ENCODE measurements at regions not wholly inside any gene's neighbourhood (a gene's known extent, or its start where the extent isn't known, plus 50 kb on each side); places are given as distances from the start of the nearest gene placed in this dataset.
"Not testable (repeated sequence)": the region's sequence is repeated elsewhere in the genome, so short reads cannot be mapped to it uniquely, and the experiment has no call there.

DNA sequence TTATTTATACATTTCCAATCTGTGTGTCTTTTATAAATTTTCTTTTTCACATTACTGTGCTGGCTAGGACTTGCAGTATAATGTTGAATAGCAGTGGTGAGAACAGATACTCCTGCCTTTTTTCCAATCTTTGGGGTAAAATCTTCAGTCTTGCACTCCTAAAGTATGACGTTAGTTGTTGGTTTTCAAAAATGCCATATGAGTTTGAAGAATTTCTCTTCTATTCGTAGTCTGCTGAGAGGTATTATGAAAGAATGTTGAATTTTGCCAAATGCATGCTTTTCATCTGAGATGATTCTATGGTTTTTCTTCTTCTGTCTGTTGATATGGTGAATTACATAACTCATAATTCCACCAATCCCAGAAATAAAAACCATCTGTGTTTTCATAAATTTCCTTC is 335.3 kb upstream of the CHST9 start:
- no peak for DNase-seq (ENCODE audit: low read depth in 4 of 4, low spot score in 3 of 4)

DNA sequence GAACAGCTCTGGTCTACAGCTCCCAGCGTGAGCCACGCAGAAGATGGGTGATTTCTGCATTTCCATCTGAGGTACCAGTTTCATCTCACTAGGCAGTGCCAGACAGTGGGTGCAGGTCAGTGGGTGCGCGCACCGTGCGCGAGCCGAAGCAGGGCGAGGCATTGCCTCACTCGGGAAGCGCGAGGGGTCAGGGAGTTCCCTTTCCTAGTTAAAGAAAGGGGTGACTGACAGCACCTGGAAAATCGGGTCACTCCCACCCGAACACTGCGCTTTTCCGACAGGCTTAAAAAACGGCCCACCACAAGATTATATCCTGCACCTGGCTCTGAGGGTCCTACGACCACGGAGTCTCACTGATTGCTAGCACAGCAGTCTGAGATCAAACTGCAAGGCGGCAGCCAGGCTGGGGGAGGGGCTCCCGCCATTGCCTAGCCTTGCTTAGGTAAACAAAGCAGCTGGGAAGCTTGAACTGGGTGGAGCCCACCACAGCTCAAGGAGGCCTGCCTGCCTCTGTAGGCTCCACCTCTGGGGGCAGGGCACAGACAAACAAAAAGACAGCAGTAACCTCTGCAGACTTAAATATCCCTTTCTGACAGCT is 325.0 kb upstream of the CHST9 start:
- not testable (repeated sequence) for DNase-seq (ENCODE audit: low read depth in 4 of 4, low spot score in 3 of 4)

DNA sequence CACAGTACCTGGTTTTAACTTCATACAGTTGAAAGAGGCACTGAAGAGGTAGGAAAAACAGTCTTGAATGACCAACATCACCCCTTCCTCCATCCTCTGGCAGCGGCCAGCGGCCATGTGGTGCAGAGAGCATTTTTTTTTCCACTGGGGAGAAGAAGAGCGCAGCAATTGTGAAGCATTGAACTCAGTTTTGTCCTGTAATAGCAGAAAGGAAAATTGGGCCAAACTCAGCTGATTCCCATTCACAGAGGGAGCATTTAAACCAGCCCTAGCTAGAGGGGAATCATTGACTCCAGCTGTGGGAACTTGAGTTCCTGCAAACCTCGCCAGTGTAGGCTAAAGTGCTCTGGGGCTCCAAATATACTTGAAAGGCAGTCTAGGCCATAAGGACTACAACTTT is 316.6 kb upstream of the CHST9 start:
- no peak for DNase-seq (ENCODE audit: low read depth in 4 of 4, low spot score in 3 of 4)

DNA sequence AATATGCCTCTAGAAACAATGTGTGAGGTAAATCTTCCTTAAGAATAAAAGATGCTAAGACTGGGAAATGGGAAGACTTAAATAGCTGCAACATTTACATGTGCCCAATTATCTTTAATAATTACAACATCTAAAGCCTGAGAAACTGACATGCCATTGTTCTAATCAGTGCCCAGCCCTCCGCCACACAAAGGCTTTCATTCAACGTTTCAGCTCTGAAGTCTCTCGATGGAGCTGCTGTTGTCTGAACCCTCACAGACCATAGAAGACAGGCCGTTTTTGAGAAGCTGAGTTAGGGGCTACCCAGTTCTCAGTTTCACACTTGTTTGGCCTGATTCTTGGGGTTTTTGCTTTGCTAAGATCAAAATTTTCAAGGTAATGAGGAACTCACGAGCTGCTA is 315.4 kb upstream of the CHST9 start:
- DNase-seq (ENCODE audit: low read depth in 4 of 4, low spot score in 3 of 4), result no peak

- DNase-seq (ENCODE audit: low read depth in 4 of 4, low spot score in 3 of 4), result no peak
Measured at GRCh38 chr18:27497246-27497645, 312.1 kb upstream of the CHST9 start.

DNA sequence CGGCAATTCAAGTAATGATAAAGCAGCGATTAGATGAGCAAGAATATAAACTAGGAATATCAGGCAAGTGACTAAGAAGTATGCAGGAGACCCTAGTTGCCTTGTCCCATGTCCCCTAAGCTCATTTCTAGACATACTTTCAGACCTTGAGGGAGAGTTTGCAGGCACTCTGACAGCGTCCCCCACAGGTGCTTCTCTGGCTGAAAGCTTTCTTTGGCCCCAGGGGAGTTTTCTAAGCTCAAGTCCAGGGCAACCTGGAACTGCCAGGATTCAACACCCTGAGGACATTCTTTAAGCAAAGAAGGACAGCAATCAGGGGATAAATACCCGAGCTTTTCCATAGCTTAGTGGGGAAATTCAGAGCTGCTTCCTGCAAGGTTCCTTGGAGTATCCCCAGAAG is 308.1 kb upstream of the CHST9 start:
- no peak for DNase-seq (ENCODE audit: low read depth in 4 of 4, low spot score in 3 of 4)

- no peak for DNase-seq (ENCODE audit: low read depth in 4 of 4, low spot score in 3 of 4)
Measured at GRCh38 chr18:27491772-27492171, 306.7 kb upstream of the CHST9 start.

GRCh38 chr18:27483276-27483675 is 298.2 kb upstream of the CHST9 start:
- no peak for DNase-seq (ENCODE audit: low read depth in 4 of 4, low spot score in 3 of 4)

DNA sequence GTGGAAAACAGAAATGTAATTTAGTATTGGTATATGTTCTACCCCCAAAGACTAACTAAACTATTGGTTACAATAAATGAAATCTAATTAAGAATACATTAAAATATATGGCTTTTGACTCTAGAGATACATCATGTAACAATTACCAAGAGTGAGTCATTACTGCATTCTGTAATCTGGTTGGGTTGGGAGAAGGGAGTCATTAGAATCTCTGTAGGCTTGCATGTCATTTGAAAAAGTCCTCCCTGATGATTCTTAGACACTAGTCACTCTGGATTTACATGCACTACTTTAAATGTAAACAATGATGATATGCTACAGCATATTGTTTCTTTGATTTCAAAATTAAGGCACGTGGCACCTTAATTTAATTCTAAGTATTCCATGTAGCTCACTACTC is 293.4 kb upstream of the CHST9 start:
- no peak for DNase-seq (ENCODE audit: low read depth in 4 of 4, low spot score in 3 of 4)

- no peak for DNase-seq (ENCODE audit: low read depth in 4 of 4, low spot score in 3 of 4)
Measured at GRCh38 chr18:27473318-27473717, 288.2 kb upstream of the CHST9 start.

DNA sequence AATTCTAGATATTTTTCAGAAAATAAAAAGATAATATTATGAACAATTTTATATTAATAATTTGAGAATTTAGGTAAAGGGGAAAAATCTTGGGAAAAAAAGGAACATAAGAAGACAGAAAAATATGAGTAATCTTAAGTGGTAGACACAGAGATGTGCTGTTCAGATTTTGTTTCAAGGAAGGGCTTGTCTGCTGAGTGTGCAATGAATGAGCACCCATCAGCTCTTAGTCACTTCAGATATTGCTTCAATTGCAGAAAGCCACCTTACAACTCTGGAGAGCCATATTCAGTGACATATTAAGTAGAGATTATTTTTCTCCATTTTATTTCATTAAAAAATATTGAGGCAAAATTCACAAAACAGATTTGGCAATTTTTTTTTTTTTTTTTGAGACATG is 282.0 kb upstream of the CHST9 start:
- DNase-seq (ENCODE audit: low read depth in 4 of 4, low spot score in 3 of 4), result no peak

GRCh38 chr18:27461957-27462356 is 276.8 kb upstream of the CHST9 start:
- no peak for DNase-seq (ENCODE audit: low read depth in 4 of 4, low spot score in 3 of 4)

DNA sequence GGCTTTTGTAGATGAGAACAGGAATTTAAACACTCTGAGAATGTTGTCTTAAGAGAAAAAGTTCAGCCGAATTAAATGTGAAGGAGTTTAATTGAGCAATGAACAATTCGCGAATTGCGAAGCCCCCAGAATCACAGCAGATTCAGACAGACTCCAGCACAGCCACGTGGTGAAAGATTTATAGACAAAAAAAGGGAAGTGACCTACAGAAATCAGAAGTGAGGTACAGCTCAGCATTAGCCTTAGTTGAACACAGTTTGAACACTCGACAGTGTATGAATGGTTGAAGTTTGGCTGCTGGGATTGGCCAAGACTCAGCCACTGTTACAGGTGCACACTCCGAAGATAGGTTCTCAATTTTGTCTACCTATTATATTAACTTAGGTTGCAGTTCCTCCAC is 264.0 kb upstream of the CHST9 start:
- DNase-seq (ENCODE audit: low read depth in 4 of 4, low spot score in 3 of 4), result no peak

- DNase-seq (ENCODE audit: low read depth in 4 of 4, low spot score in 3 of 4), result no peak
Measured at GRCh38 chr18:27447930-27448329, 262.8 kb upstream of the CHST9 start.

DNA sequence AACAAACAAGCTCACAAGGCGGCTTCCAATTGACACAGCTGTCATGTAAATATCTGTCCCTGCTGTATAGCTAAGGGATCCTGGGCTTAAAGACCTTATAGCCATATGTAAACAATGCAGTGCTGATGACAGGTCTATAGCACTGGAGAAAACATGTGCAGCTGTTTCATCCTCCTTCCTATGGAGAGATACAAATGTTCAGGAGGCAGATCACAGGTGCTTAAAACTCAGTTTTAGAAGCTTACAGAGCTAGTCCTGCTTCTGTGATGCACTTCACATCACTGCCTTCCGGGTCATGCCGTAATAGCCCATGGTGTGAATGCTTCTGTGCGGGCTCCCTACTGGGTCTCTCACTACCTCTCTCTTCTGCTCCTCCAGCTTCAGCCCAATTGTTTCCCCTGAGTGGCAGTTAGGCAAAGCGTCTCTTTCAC is 262.4 kb upstream of the CHST9 start:
- no peak for DNase-seq (ENCODE audit: low read depth in 4 of 4, low spot score in 3 of 4)

- no peak for DNase-seq (ENCODE audit: low read depth in 4 of 4, low spot score in 3 of 4)
Measured at GRCh38 chr18:27430595-27430994, 245.5 kb upstream of the CHST9 start.

GRCh38 chr18:27428716-27429475 is 243.8 kb upstream of the CHST9 start:
- no peak for DNase-seq (ENCODE audit: low read depth in 4 of 4, low spot score in 3 of 4)

DNA sequence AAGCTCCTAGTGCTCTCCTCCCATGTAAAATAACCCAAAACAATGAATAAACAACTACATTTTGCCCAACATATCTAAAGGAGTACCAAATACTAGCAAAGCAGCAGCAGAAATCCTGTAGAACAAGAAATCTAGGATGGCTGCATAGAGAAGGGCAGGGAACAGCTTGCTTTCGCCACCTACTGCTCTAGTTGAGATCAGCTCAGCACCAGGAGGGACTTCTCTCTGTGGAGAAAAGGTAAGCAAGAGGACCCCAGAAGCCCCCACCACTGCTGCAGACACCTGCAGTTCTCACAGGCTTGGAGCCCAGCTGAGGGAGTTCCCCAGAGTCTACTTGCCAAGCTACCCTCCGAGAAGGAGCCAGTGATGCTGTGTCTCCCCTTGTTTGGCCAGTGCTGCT is 243.0 kb upstream of the CHST9 start:
- DNase-seq (ENCODE audit: low read depth in 4 of 4, low spot score in 3 of 4), result no peak

- DNase-seq (ENCODE audit: low read depth in 4 of 4, low spot score in 3 of 4), result no peak
Measured at GRCh38 chr18:27423581-27423980, 238.5 kb upstream of the CHST9 start.

DNA sequence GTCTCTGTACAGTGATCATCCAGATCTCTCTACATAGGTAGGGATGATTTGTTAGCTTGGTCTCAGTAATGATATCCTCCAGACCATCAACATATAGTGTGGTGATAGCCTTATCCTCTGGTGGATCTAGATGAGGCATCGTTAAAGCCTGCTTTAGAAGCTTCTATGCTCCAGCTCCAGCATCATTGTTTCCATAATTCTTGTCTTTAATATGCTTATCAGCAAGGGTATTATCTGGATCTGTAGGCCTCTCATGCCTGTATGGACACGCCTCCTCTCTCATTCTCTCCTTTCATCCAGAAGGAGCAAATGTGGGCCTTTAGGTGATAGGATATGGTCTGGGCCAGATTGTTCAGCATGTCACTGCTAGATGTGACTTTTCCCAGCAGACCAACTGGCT is 234.5 kb upstream of the CHST9 start:
- no peak for DNase-seq (ENCODE audit: low read depth in 4 of 4, low spot score in 3 of 4)

DNA sequence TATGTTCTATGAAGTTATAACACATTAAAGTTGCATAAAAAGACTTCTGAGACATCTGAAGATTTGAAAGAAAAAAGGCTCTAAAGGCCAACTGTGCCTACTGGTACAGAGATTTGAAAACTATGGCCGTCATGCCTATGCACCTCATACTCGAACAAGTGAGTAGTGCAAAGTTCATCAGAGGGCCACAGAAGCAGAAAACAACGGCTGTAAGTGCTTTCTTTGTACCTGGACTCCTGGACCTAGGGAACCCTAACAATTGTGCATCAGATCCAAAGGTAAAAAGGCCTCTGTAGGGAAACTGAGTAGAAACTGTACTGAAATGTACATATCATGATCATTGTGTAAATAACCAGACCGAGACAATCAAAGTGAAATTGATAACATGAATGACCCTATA is 230.4 kb upstream of the CHST9 start:
- no peak for DNase-seq (ENCODE audit: low read depth in 4 of 4, low spot score in 3 of 4)

DNA sequence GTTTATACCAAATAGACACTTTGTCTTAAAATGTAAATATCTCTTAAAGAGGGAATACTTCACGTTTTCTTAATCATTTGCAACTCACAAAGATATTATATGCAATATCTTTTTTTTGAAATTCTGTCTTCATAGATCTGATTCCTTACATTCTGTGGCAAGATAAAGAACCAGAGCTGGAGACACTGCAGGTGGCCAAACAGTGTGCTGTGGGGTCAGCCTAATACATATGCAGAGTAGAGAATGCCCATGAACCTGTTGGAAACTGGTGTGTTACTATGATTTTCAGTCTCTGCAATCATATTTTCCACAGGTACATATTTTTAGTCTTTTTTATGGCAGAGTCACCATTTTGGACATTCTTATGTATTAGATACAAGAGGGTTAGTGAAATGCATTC is 229.6 kb upstream of the CHST9 start:
- no peak for DNase-seq (ENCODE audit: low read depth in 4 of 4, low spot score in 3 of 4)

Measured in right renal pelvis (tissue), 4 donors.